Osteoblast (primary cell): ENCODE measurements at regions not wholly inside any gene's neighbourhood (a gene's known extent, or its start where the extent isn't known, plus 50 kb on each side); places are given as distances from the start of the nearest gene placed in this dataset.

Experiments
- DNase-seq: peaks from one replicate; pipeline ENCODE4 v3.0.0; 2011; ENCODE audit warnings: low spot score, mixed read lengths; ENCODE audit not compliant: insufficient read length; ENCODE audit errors: missing footprints
- H2AFZ ChIP-seq: 2 replicates; pipeline ENCODE4 v1.6.0; 2011; ENCODE audit warnings: mild to moderate bottlenecking, low read length
- H3K27ac ChIP-seq: 2 replicates; pipeline ENCODE4 v1.5.1; 2011; ENCODE audit warnings: mild to moderate bottlenecking, low read depth, low read length, moderate library complexity
- H3K27me3 ChIP-seq: 2 replicates; pipeline ENCODE4 v1.6.0; 2012; ENCODE audit warnings: mild to moderate bottlenecking, control low read depth, inconsistent platforms, low read length, moderate library complexity; ENCODE audit not compliant: insufficient read depth
- H3K36me3 ChIP-seq: 2 replicates; pipeline ENCODE4 v1.5.1; 2011; ENCODE audit warnings: mild to moderate bottlenecking, low read length, control low read depth, moderate library complexity; ENCODE audit not compliant: insufficient read depth
- H3K4me1 ChIP-seq: 2 replicates; pipeline ENCODE4 v1.5.1; 2011; ENCODE audit warnings: mild to moderate bottlenecking, low read length, control low read depth, moderate library complexity; ENCODE audit not compliant: insufficient read depth
- H3K4me2 ChIP-seq: 2 replicates; pipeline ENCODE4 v1.6.0; 2011; ENCODE audit warnings: mild to moderate bottlenecking, low read length; ENCODE audit not compliant: insufficient read depth
- H3K4me3 ChIP-seq: fragments of 200-600 bp; sonication (generic); 3 replicates; pipeline ENCODE4 v1.5.1; 2012; ENCODE audit warnings: mild to moderate bottlenecking, low read length, inconsistent platforms; ENCODE audit not compliant: insufficient read depth
- H3K79me2 ChIP-seq: 2 replicates; pipeline ENCODE4 v1.6.0; 2012; ENCODE audit warnings: mild to moderate bottlenecking, low read length, control low read depth, inconsistent platforms; ENCODE audit not compliant: insufficient read depth
- H3K9me3 ChIP-seq: 2 replicates; pipeline ENCODE4 v1.5.1; 2011; ENCODE audit warnings: low read depth, low read length, control low read depth
- H4K20me1 ChIP-seq: 2 replicates; pipeline ENCODE4 v1.6.0; 2012; ENCODE audit warnings: mild to moderate bottlenecking, low read length, control low read depth; ENCODE audit not compliant: insufficient read depth
- TF ChIP-seq, protein P1 (sequence below): IDR thresholded peaks from 2 replicates; pipeline ENCODE4 v1.5.1; 2011; ENCODE audit warnings: mild to moderate bottlenecking, low read depth, low read length, moderate library complexity; ENCODE audit errors: extremely low read depth

DNA sequence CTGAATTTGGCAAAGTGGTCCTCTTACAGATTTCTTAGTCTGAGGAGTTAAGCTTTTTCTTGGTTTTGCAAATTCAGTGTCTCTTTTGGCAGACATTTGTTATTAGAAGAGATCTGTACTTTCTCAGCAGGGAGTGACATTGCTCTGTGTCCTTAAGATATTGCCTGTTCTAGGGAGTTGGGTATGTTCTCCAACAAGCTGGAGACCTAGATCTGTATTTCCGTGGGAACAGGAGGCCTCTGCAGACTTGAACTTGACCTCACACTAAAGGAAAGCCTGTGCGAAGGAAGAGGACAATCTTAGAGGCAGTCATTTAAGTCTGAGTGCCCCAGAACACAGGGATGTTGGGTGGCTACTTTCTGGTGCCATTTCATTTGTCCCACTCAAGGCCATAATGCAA lies 107.0 kb upstream of the ATP8B1 start:
- H3K27me3 ChIP-seq: peaks cover 5% of the 10 kb centered on the region
- DNase-seq: peak; percentile 30
- H3K9me3 ChIP-seq: no peaks in the 10 kb centered on the region
- H3K27ac ChIP-seq: peak overlapping the region; percentile 31
- TF ChIP-seq, protein P1, sequence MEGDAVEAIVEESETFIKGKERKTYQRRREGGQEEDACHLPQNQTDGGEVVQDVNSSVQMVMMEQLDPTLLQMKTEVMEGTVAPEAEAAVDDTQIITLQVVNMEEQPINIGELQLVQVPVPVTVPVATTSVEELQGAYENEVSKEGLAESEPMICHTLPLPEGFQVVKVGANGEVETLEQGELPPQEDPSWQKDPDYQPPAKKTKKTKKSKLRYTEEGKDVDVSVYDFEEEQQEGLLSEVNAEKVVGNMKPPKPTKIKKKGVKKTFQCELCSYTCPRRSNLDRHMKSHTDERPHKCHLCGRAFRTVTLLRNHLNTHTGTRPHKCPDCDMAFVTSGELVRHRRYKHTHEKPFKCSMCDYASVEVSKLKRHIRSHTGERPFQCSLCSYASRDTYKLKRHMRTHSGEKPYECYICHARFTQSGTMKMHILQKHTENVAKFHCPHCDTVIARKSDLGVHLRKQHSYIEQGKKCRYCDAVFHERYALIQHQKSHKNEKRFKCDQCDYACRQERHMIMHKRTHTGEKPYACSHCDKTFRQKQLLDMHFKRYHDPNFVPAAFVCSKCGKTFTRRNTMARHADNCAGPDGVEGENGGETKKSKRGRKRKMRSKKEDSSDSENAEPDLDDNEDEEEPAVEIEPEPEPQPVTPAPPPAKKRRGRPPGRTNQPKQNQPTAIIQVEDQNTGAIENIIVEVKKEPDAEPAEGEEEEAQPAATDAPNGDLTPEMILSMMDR: no peak
- no peaks in the 10 kb centered on the region for H3K79me2 ChIP-seq
- no peaks in the 10 kb centered on the region for H3K36me3 ChIP-seq
- H3K4me2 ChIP-seq: peak overlapping the region; percentile 63
- no peak overlapping the region for H3K4me3 ChIP-seq
- H2AFZ ChIP-seq: peak overlapping the region; percentile 31
- H4K20me1 ChIP-seq: no peaks in the 10 kb centered on the region
- peaks cover 13% of the 10 kb centered on the region for H3K4me1 ChIP-seq

DNA sequence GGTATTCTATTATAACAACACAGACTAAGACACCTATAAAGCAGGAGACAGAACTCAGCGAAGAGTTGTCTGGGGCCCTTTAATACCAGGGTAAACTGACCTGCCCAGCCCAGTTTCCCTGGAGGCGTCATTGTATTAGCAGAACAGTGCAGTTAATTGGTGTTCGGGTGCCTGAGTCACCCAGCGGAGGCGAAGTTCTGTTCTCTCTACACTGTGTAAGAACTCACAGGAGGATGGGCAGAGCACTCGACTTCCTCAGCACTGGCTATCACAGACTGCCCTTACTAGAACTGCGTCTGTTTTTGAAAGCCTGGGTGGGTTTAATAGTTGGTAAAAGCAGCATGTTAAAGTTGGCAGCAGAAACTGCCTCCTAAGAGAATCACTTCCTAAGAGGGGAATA lies 106.5 kb upstream of the ATP8B1 start:
- Histone ChIP-seq H3K9me3 (no peaks in the 10 kb centered on the region), H3K27me3 (peaks cover 5% of the 10 kb centered on the region), H3K4me2 (peak overlapping the region; percentile 63), H3K36me3 (no peaks in the 10 kb centered on the region), H3K27ac (peak overlapping the region; percentile 31), H3K4me1 (peaks cover 13% of the 10 kb centered on the region), H4K20me1 (no peaks in the 10 kb centered on the region), H2AFZ (peak overlapping the region; percentile 31), H3K79me2 (no peaks in the 10 kb centered on the region), H3K4me3 (no peak overlapping the region)
- peak; percentile 51 for DNase-seq
- TF ChIP-seq, protein P1: no peak

DNA sequence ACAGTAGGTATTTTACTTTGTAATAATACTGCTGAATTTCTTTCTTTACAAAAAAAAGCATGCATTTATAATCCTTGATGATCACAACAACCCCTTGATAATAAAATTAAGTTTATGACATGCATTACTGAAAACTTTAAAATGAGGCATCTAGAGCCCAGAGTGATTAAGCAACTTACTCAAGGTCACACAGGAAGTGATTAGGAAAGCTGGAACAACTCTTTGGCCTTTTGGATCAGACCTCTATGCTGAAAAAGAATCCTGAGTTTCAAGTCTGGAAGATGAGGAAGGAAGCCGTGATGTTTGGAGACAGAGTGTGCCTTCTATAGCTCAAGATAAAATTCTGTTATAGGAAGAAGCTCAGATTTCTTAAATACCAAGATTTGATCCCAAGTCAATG lies 105.0 kb upstream of the ATP8B1 start:
- TF ChIP-seq, protein P1: no peak
- H3K4me1 ChIP-seq: peaks cover 13% of the 10 kb centered on the region
- no peak overlapping the region for H3K4me3 ChIP-seq
- no peaks in the 10 kb centered on the region for H3K36me3 ChIP-seq
- H3K27ac ChIP-seq: no peak overlapping the region
- peaks cover 5% of the 10 kb centered on the region for H3K27me3 ChIP-seq
- no peaks in the 10 kb centered on the region for H3K79me2 ChIP-seq
- H3K4me2 ChIP-seq: no peak overlapping the region
- H2AFZ ChIP-seq: no peak overlapping the region
- no peaks in the 10 kb centered on the region for H3K9me3 ChIP-seq
- DNase-seq: no peak
- no peaks in the 10 kb centered on the region for H4K20me1 ChIP-seq

DNA sequence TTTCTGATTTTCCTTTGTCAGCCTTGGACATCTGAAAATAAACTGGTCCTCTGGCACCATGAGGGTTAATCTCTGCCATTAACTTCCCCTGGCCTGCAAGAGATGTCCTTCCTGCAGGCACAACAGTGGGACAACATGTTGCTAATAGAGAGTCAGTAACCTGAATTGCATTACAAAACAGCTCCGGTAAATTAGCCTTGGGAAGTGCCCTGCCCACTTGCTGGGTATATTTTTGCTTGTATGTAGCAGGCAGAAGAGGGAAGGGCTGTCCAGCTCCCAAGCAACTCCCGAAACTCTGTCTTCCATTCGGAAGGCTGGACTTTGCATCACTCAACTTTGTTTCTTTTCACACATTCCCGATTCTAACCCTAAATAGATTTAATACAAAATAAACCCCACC lies 104.4 kb upstream of the ATP8B1 start:
- Histone ChIP-seq H2AFZ (no peak overlapping the region), H3K4me1 (peaks cover 13% of the 10 kb centered on the region), H4K20me1 (no peaks in the 10 kb centered on the region), H3K9me3 (no peaks in the 10 kb centered on the region), H3K36me3 (no peaks in the 10 kb centered on the region), H3K4me2 (no peak overlapping the region), H3K79me2 (no peaks in the 10 kb centered on the region), H3K4me3 (no peak overlapping the region), H3K27ac (no peak overlapping the region), H3K27me3 (peaks cover 5% of the 10 kb centered on the region)
- TF ChIP-seq, protein P1: no peak
- no peak for DNase-seq
